Muscle layer of duodenum (tissue), 2 donors: ENCODE measurements at regions not wholly inside any gene's neighbourhood (a gene's known extent, or its start where the extent isn't known, plus 50 kb on each side); places are given as distances from the start of the nearest gene placed in this dataset.
"Not testable (repeated sequence)": the region's sequence is repeated elsewhere in the genome, so short reads cannot be mapped to it uniquely, and the experiment has no call there.

Experiments
- H3K27ac ChIP-seq: one replicate; pipeline ENCODE4 v1.7.0; 2013; ENCODE audit warnings: mild to moderate bottlenecking, low read length
- H3K27me3 ChIP-seq: one replicate; pipeline ENCODE4 v1.7.0; 2013; ENCODE audit warnings: low read depth, mild to moderate bottlenecking, control low read depth, low read length
- H3K36me3 ChIP-seq, 2 donors: one replicate each; pipeline ENCODE4 v1.7.0; 2013; ENCODE audit warnings: low read length in 2 of 2, control low read depth in 1 of 2, mild to moderate bottlenecking in 1 of 2; ENCODE audit not compliant: insufficient read depth in 2 of 2, control insufficient read depth in 1 of 2
- H3K4me1 ChIP-seq, 2 donors: one replicate each; pipeline ENCODE4 v1.7.0; 2013; ENCODE audit warnings: low read length in 2 of 2, mild to moderate bottlenecking in 2 of 2, control low read depth in 1 of 2, moderate library complexity in 1 of 2; ENCODE audit not compliant: insufficient read depth in 2 of 2, control insufficient read depth in 1 of 2
- H3K4me3 ChIP-seq, 2 donors: one replicate each; pipeline ENCODE4 v1.7.0; 2013; ENCODE audit warnings: low read length in 2 of 2, low read depth in 1 of 2, mild to moderate bottlenecking in 1 of 2
- H3K9me3 ChIP-seq, 2 donors: one replicate each; pipeline ENCODE4 v1.7.0; 2013; ENCODE audit warnings: low read length in 2 of 2, control low read depth in 1 of 2, mild to moderate bottlenecking in 1 of 2; ENCODE audit not compliant: control insufficient read depth in 1 of 2
- donor health status: healthy.

- H3K4me1 ChIP-seq = no peaks in the 10 kb centered on the region
- no peaks in the 10 kb centered on the region for H3K27me3 ChIP-seq
- no peaks in the 10 kb centered on the region for H3K9me3 ChIP-seq
- no peak overlapping the region for H3K4me3 ChIP-seq
- no peak overlapping the region for H3K27ac ChIP-seq
- H3K36me3 ChIP-seq = no peaks in the 10 kb centered on the region
Measured at GRCh38 chr5:99587983-99588382, 659.2 kb upstream of the CHD1 start.

DNA sequence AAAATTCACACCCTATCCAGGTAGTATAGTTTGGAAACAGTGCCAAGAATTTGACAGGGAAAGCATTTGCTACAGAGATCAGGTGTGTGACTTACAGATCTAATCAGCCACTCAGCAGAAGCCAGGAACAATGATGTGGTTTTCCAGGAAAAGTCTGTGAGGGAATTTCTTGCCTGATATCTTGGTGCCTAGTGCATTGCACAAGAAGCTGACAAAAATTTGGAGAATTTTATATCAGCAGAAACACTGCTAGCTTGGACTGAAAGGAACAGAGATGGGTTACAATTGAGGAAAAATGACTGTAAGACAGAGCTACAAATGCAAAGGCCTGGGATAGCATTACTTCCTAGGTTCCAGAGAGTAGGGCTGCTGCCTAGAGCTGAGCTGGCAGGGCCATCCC, 658.1 kb upstream of the CHD1 start:
- Histone ChIP-seq H3K4me3 (no peak overlapping the region), H3K36me3 (no peaks in the 10 kb centered on the region), H3K9me3 (no peaks in the 10 kb centered on the region), H3K27me3 (no peaks in the 10 kb centered on the region), H3K4me1 (no peaks in the 10 kb centered on the region), H3K27ac (no peak overlapping the region)

GRCh38 chr5:99581204-99581603, 652.4 kb upstream of the CHD1 start:
- H3K9me3 ChIP-seq, H3K4me1 ChIP-seq, H3K27me3 ChIP-seq, H3K27ac ChIP-seq, H3K36me3 ChIP-seq, H3K4me3 ChIP-seq: not testable (repeated sequence)

DNA sequence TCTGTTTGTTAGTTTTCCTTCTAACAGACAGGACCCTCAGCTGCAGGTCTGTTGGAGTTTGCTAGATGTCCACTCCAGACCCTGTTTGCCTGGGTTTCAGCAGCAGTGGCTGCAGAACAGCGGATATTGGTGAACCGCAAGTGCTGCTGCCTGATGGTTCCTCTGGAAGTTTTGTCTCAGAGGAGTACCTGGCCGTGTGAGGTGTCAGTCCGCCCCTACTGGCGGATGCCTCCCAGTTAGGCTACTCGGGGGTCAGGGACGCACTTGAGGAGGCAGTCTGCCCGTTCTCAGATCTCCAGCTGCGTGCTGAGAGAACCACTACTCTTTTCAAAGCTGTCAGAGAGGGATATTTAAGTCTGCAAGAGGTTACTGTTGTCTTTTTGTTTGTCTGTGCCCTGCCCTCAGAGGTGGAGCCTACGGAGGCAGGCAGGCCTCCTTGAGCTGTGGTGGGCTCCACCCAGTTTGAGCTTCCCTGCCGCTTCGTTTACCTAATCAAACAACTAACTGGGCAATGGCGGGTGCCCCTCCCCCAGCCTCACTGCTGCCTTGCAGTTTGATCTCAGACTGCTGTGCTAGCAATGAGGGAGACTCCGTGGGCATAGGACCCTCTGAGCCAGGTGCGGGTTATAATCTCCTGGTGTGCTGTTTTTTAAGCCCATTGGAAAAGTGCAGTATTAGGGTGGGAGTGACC, 634.3 kb upstream of the CHD1 start:
- not testable (repeated sequence) for H3K36me3 ChIP-seq, H3K9me3 ChIP-seq, H3K27ac ChIP-seq, H3K4me3 ChIP-seq, H3K4me1 ChIP-seq, H3K27me3 ChIP-seq

DNA sequence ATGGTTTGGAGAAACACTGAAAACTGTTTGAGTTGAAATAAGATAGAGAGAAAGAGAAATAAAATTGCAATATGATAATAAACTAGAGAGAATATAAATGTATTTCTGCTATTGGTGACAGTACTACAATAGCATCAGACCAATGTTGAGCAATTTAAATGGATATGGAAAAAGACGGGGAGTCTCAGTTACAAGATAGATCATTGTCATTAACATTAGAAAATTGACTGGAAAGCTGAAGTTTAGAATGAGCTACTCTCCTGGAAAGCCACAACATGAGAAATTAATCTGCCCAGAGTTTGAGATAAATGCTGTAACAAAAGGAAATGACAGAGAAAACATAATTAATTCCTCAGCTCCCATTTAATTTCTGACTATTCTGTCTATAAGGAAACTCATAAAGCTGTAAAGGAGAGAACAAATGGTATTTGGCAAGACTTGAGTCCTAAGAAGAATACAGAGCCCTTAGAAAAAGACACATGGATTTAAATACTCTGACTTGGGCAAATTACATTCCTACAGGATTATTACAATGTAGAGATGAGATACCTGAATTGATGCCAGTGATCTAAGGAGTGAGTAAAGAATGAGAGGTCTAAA, 624.5 kb upstream of the CHD1 start:
- no peaks in the 10 kb centered on the region for H3K9me3 ChIP-seq
- no peak overlapping the region for H3K4me3 ChIP-seq
- H3K36me3 ChIP-seq = no peaks in the 10 kb centered on the region
- H3K27me3 ChIP-seq = no peaks in the 10 kb centered on the region
- no peak overlapping the region for H3K27ac ChIP-seq
- no peaks in the 10 kb centered on the region for H3K4me1 ChIP-seq

DNA sequence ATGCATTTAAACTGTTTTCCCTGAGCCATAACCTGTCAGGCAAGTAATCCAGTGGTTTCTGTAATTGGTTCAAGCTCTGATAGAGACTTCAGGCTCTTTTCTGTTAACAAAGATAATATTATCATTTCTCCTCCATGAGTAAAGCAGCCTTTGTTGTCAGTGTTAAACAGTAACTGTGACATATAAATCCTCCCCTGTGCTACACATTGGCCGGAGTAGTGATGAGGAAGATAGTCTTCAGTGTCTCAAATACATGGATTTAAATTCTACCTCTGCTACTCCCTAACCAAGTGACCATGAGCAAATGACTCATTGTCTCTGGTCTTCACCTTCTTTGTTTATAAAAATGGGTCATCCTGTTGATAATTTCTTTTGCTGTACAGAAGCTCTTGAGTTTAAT, 615.5 kb upstream of the CHD1 start:
- no peaks in the 10 kb centered on the region for H3K4me1 ChIP-seq
- H3K4me3 ChIP-seq = no peak overlapping the region
- no peaks in the 10 kb centered on the region for H3K36me3 ChIP-seq
- no peak overlapping the region for H3K27ac ChIP-seq
- no peaks in the 10 kb centered on the region for H3K27me3 ChIP-seq
- no peaks in the 10 kb centered on the region for H3K9me3 ChIP-seq

DNA sequence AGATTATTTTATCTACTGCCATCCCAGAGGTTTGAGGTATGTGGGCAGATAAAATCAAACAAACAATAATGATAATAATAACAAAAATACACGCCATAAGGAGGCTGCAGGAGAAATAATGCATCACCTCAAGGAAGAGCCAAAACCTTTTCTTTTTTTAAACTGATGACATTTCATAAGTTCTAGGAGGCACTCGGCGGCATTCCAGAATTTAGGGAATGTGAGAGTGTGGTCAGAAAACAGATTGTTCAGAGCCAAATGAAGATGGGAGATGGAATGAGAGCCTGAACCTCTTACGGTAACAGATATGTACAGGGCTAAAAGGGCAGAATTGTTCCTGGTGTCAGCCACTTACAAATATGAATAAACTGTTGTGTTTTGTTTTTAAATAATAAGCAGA, 615.0 kb upstream of the CHD1 start:
- H3K36me3 ChIP-seq = no peaks in the 10 kb centered on the region
- H3K27me3 ChIP-seq = no peaks in the 10 kb centered on the region
- H3K4me3 ChIP-seq = no peak overlapping the region
- no peaks in the 10 kb centered on the region for H3K4me1 ChIP-seq
- no peak overlapping the region for H3K27ac ChIP-seq
- H3K9me3 ChIP-seq = no peaks in the 10 kb centered on the region

DNA sequence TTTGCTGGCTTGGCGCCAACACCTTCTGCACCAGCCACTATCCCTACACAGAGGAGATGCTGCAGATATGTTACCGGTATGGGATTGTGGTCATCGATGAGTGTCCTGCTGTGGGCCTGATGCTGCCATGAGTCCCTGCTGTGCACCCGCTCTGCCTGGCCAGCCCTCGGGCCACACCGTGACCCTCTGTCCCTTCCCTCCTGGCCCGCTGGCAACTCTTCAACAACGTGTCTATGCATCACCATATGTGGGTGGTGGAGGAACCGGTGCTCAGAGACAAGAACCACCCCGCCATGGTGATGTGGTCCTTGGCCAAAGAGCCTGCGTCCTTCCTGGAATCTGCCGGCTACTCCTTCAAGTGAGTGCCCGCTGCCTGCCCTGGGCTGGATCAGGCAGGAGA, 605.4 kb upstream of the CHD1 start:
- not testable (repeated sequence) for H3K4me1 ChIP-seq, H3K36me3 ChIP-seq, H3K4me3 ChIP-seq, H3K9me3 ChIP-seq, H3K27ac ChIP-seq, H3K27me3 ChIP-seq

GRCh38 chr5:99521666-99522065, 592.9 kb upstream of the CHD1 start:
- H3K36me3 ChIP-seq = not testable (repeated sequence)

GRCh38 chr5:99515864-99516490, 587.2 kb upstream of the CHD1 start:
- H3K27me3 ChIP-seq, H3K4me1 ChIP-seq, H3K4me3 ChIP-seq, H3K36me3 ChIP-seq, H3K9me3 ChIP-seq, H3K27ac ChIP-seq: not testable (repeated sequence)

More at GRCh38 chr5:99521666-99522065, 592.9 kb upstream of the CHD1 start:
- H3K9me3 ChIP-seq, H3K4me3 ChIP-seq, H3K4me1 ChIP-seq, H3K27ac ChIP-seq, H3K27me3 ChIP-seq: not testable (repeated sequence)

DNA sequence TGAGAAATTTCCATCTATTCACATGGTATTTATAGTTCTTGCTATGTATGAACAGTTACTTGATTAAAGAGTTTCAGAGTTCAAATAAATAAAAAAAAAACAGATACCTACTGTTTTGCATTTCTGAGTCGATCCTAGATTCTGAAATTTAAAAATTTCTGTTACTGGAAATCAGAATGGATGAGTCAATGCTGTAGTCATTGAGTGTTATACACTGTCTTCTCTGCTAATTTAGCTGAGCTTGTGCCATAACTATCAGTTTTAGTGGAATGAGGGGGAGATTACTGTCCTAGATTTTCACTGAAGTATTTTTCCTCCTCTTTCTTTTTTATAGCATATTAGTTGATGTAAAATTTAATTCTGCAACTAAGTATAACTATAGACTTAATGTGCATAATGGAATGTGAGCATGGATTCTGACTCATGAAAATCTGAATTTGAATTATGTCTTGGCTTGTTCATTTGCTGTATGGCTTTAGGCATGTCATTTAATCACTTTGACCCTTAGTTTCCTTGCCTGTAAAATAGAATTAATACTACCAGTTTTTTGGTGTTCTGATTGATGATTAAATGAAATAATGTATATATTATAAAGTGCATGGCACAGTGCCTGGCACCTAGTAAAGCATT, 581.5 kb upstream of the CHD1 start:
- not testable (repeated sequence) for H3K27ac ChIP-seq, H3K4me1 ChIP-seq, H3K9me3 ChIP-seq, H3K27me3 ChIP-seq, H3K36me3 ChIP-seq, H3K4me3 ChIP-seq
